ENCODE measurements at regions not wholly inside any gene's neighbourhood (a gene's known extent, or its start where the extent isn't known, plus 50 kb on each side); places are given as distances from the start of the nearest gene placed in this dataset.

GRCh38 chr5:5584236-5584745 lies 161.8 kb downstream of the ICE1 start (continued):
- TF ChIP-seq E2F6 (IDR thresholded peaks at IDR 0.05) = no peak

All from H1 (cell line).